Right lung (tissue), 2 donors: ENCODE measurements at regions not wholly inside any gene's neighbourhood (a gene's known extent, or its start where the extent isn't known, plus 50 kb on each side); places are given as distances from the start of the nearest gene placed in this dataset.
A peak's percentile ranks its signal among the peaks of the same experiment; 100 is the strongest.

Experiments
- DNase-seq, 2 donors: peaks; one replicate each; pipeline ENCODE4 v3.0.0-alpha.2; 2013

- DNase-seq: no peak
Measured at GRCh38 chr12:125492354-125493270, 427.4 kb downstream of the AACS start.

- DNase-seq: no peak
Measured at GRCh38 chr12:125493704-125494308, 428.6 kb downstream of the AACS start.

- no peak for DNase-seq
Measured at GRCh38 chr12:125503128-125503527, 437.9 kb downstream of the AACS start.

- no peak for DNase-seq
Measured at GRCh38 chr12:125509195-125509594, 444.0 kb downstream of the AACS start.

- DNase-seq: no peak
Measured at GRCh38 chr12:125512541-125513298, 447.5 kb downstream of the AACS start.

- no peak for DNase-seq
Measured at GRCh38 chr12:125515887-125516286, 450.7 kb downstream of the AACS start.

- DNase-seq: peak in 1 of 2 donors; percentile 13
Measured at GRCh38 chr12:125518074-125518473, 452.8 kb downstream of the AACS start.

GRCh38 chr12:125519026-125519651 is 453.9 kb downstream of the AACS start:
- DNase-seq: no peak

- no peak for DNase-seq
Measured at GRCh38 chr12:125525879-125526278, 460.6 kb downstream of the AACS start.

GRCh38 chr12:125528281-125528680 is 463.0 kb downstream of the AACS start:
- DNase-seq: no peak

- no peak for DNase-seq
Measured at GRCh38 chr12:125530201-125530600, 465.0 kb downstream of the AACS start.

- no peak for DNase-seq
Measured at GRCh38 chr12:125530876-125531275, 465.6 kb downstream of the AACS start.

- DNase-seq: no peak
Measured at GRCh38 chr12:125531574-125531973, 466.3 kb downstream of the AACS start.

GRCh38 chr12:125533434-125534029 is 468.3 kb downstream of the AACS start:
- DNase-seq: peak in 1 of 2 donors; percentile 10

- no peak for DNase-seq
Measured at GRCh38 chr12:125538401-125539199, 473.4 kb downstream of the AACS start.

GRCh38 chr12:125540580-125541204 is 475.5 kb downstream of the AACS start:
- no peak for DNase-seq

GRCh38 chr12:125544960-125545359 is 479.7 kb downstream of the AACS start:
- DNase-seq: no peak

GRCh38 chr12:125549171-125549570 is 483.9 kb downstream of the AACS start:
- no peak for DNase-seq

GRCh38 chr12:125549836-125550235 is 484.6 kb downstream of the AACS start:
- DNase-seq: no peak

- no peak for DNase-seq
Measured at GRCh38 chr12:125552295-125552694, 487.1 kb downstream of the AACS start.
